Left renal cortex interstitium (tissue), 4 donors: ENCODE measurements at regions not wholly inside any gene's neighbourhood (a gene's known extent, or its start where the extent isn't known, plus 50 kb on each side); places are given as distances from the start of the nearest gene placed in this dataset.
"Not testable (repeated sequence)": the region's sequence is repeated elsewhere in the genome, so short reads cannot be mapped to it uniquely, and the experiment has no call there.

ENCODE experiments used
- DNase-seq, 4 donors: peaks; one replicate each; pipeline ENCODE4 v3.0.0-alpha.2; 2013; ENCODE audit warnings: low read depth in 4 of 4, low spot score in 2 of 4, missing footprints in 1 of 4

- peak in 2 of 4 donors; percentile 22 to 45 for DNase-seq
Observed at GRCh38 chr5:82719368-82719767, 357.8 kb downstream of the TMEM167A start.

GRCh38 chr5:82717738-82718137 lies 359.5 kb downstream of the TMEM167A start:
- DNase-seq: no peak

- not testable (repeated sequence) for DNase-seq
Observed at GRCh38 chr5:82714732-82715131, 362.5 kb downstream of the TMEM167A start.

GRCh38 chr5:82713811-82714210 lies 363.4 kb downstream of the TMEM167A start:
- no peak for DNase-seq

GRCh38 chr5:82707741-82708140 lies 369.5 kb downstream of the TMEM167A start:
- no peak for DNase-seq

GRCh38 chr5:82704381-82704780 lies 372.8 kb downstream of the TMEM167A start:
- DNase-seq: no peak

- no peak for DNase-seq
Observed at GRCh38 chr5:82702046-82702445, 375.1 kb downstream of the TMEM167A start.

GRCh38 chr5:82699737-82700136 lies 377.5 kb downstream of the TMEM167A start:
- DNase-seq: no peak

- DNase-seq: no peak
Observed at GRCh38 chr5:82698026-82698425, 379.2 kb downstream of the TMEM167A start.

GRCh38 chr5:82694711-82695285 lies 382.4 kb downstream of the TMEM167A start:
- DNase-seq: no peak

GRCh38 chr5:82692826-82693225 lies 384.4 kb downstream of the TMEM167A start:
- no peak for DNase-seq

- DNase-seq: no peak
Observed at GRCh38 chr5:82684659-82685058, 392.5 kb downstream of the TMEM167A start.

- DNase-seq: no peak
Observed at GRCh38 chr5:82684165-82684564, 393.0 kb downstream of the TMEM167A start.

GRCh38 chr5:82679660-82680059 lies 397.5 kb downstream of the TMEM167A start:
- DNase-seq: no peak

GRCh38 chr5:82676661-82677060 lies 398.5 kb upstream of the RPS23 start:
- DNase-seq: no peak

- DNase-seq: no peak
Observed at GRCh38 chr5:82674671-82675070, 396.5 kb upstream of the RPS23 start.

GRCh38 chr5:82673057-82673809 lies 395.1 kb upstream of the RPS23 start:
- DNase-seq: no peak

- DNase-seq: no peak
Observed at GRCh38 chr5:82670692-82671091, 392.5 kb upstream of the RPS23 start.

- no peak for DNase-seq
Observed at GRCh38 chr5:82669720-82670119, 391.6 kb upstream of the RPS23 start.

GRCh38 chr5:82666312-82666711 lies 388.2 kb upstream of the RPS23 start:
- no peak for DNase-seq

GRCh38 chr5:82664732-82665131 lies 386.6 kb upstream of the RPS23 start:
- no peak for DNase-seq

- DNase-seq: no peak
Observed at GRCh38 chr5:82663225-82663624, 385.1 kb upstream of the RPS23 start.
